Panc1 (cell line): ENCODE measurements at regions not wholly inside any gene's neighbourhood (a gene's known extent, or its start where the extent isn't known, plus 50 kb on each side); places are given as distances from the start of the nearest gene placed in this dataset.

Experiments
- POLR2AphosphoS5 ChIP-seq: IDR thresholded peaks from 2 replicates; pipeline ENCODE4 v1.6.1; 2012; ENCODE audit warnings: mild to moderate bottlenecking, low read depth, low read length, moderate library complexity
- SIN3A ChIP-seq: IDR thresholded peaks from 2 replicates; pipeline ENCODE4 v1.6.1; 2012; ENCODE audit warnings: low read depth, mild to moderate bottlenecking, low read length, moderate library complexity, borderline replicate concordance; ENCODE audit not compliant: insufficient read depth
- TCF7L2 ChIP-seq: IDR thresholded peaks from 2 replicates; pipeline ENCODE4 v1.6.1; 2011; ENCODE audit warnings: mild to moderate bottlenecking, low read depth, low read length, inconsistent platforms
- TF ChIP-seq, protein P1 (sequence below): fragments of 450-650 bp; IDR thresholded peaks from 2 replicates; pipeline ENCODE4 v1.5.1; 2017; ENCODE audit warnings: mild to moderate bottlenecking
- TF ChIP-seq, protein P2 (sequence below), 2 experiments: IDR thresholded peaks; 2 replicates each; pipeline ENCODE4 v1.6.1; 2011 to 2012; ENCODE audit warnings: low read depth in 2 of 2, control low read depth in 1 of 2, low read length in 1 of 2, mild to moderate bottlenecking in 1 of 2, moderate library complexity in 1 of 2; ENCODE audit not compliant: insufficient read depth in 1 of 2

DNA sequence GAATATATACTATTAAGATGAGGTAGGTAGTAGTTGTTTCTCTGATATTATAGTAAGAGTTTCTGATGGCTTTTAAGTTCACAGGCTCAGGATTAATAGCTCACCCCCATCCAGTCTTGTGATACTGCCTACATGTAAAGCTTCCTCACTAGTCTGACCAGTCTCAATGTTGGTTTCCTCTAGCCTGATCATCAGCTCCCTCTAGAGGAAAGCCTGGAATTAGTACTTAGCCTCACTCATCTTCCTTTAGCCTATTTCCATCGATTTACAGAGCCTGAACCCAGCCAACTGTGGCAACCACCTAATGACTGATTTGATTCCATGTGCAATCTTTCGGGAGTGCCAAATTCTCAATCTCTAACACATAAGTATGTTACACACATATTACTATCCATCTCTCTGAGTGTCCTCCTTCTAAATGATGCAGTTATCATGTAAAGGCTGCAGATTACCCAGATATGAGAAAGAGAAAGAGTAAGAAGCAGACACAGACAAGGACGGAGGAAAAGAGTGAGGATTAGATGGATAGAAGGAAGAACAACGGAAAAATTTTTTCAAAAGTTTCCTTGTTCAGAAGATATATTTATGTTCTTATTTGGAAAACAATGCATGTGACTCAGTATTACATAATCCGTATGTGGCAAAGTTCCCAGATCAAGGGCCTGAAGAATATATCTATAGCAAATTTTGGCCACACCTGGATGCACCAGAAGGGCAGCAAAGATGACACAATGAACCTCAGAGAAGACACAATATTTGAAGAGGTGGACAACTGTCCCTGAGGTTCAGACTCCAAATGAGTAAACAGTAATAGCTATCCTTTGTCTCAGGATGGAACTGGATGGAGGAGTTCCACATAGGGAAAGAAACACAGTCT lies 333.7 kb downstream of the ELAVL2 start:
- TF ChIP-seq, protein P1, sequence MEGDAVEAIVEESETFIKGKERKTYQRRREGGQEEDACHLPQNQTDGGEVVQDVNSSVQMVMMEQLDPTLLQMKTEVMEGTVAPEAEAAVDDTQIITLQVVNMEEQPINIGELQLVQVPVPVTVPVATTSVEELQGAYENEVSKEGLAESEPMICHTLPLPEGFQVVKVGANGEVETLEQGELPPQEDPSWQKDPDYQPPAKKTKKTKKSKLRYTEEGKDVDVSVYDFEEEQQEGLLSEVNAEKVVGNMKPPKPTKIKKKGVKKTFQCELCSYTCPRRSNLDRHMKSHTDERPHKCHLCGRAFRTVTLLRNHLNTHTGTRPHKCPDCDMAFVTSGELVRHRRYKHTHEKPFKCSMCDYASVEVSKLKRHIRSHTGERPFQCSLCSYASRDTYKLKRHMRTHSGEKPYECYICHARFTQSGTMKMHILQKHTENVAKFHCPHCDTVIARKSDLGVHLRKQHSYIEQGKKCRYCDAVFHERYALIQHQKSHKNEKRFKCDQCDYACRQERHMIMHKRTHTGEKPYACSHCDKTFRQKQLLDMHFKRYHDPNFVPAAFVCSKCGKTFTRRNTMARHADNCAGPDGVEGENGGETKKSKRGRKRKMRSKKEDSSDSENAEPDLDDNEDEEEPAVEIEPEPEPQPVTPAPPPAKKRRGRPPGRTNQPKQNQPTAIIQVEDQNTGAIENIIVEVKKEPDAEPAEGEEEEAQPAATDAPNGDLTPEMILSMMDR = peak; percentile 46
- TF ChIP-seq POLR2AphosphoS5 (no peak), SIN3A (no peak), TCF7L2 (no peak)
- TF ChIP-seq, protein P2, sequence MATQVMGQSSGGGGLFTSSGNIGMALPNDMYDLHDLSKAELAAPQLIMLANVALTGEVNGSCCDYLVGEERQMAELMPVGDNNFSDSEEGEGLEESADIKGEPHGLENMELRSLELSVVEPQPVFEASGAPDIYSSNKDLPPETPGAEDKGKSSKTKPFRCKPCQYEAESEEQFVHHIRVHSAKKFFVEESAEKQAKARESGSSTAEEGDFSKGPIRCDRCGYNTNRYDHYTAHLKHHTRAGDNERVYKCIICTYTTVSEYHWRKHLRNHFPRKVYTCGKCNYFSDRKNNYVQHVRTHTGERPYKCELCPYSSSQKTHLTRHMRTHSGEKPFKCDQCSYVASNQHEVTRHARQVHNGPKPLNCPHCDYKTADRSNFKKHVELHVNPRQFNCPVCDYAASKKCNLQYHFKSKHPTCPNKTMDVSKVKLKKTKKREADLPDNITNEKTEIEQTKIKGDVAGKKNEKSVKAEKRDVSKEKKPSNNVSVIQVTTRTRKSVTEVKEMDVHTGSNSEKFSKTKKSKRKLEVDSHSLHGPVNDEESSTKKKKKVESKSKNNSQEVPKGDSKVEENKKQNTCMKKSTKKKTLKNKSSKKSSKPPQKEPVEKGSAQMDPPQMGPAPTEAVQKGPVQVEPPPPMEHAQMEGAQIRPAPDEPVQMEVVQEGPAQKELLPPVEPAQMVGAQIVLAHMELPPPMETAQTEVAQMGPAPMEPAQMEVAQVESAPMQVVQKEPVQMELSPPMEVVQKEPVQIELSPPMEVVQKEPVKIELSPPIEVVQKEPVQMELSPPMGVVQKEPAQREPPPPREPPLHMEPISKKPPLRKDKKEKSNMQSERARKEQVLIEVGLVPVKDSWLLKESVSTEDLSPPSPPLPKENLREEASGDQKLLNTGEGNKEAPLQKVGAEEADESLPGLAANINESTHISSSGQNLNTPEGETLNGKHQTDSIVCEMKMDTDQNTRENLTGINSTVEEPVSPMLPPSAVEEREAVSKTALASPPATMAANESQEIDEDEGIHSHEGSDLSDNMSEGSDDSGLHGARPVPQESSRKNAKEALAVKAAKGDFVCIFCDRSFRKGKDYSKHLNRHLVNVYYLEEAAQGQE (IDR thresholded peaks at IDR 0.05; ENCODE audit: insufficient read depth in 1 of 2, low read depth in 2 of 2, low read length in 1 of 2) = no peak
